Activated T-helper 1 cell treated with Interleukin-2 at 50 U/mL for 16 hours (primary cell): ENCODE measurements at regions not wholly inside any gene's neighbourhood (a gene's known extent, or its start where the extent isn't known, plus 50 kb on each side); places are given as distances from the start of the nearest gene placed in this dataset.

Experiments
- DNase-seq: peaks from one replicate; pipeline ENCODE4 v3.0.0-alpha.2; 2020; ENCODE audit warnings: low read depth

- DNase-seq, result no peak
Measured at GRCh38 chr17:77491921-77492445, 351.2 kb downstream of the SEC14L1 start.

GRCh38 chr17:77492446-77493237 lies 351.9 kb downstream of the SEC14L1 start:
- DNase-seq, result no peak

GRCh38 chr17:77493238-77493820 lies 352.6 kb downstream of the SEC14L1 start:
- DNase-seq, result no peak

- no peak for DNase-seq
Measured at GRCh38 chr17:77493901-77494663, 353.3 kb downstream of the SEC14L1 start.

- DNase-seq, result peak; percentile 59
Measured at GRCh38 chr17:77494664-77495435, 354.1 kb downstream of the SEC14L1 start.

- no peak for DNase-seq
Measured at GRCh38 chr17:77495575-77495974, 354.8 kb downstream of the SEC14L1 start.

GRCh38 chr17:77496401-77496801 lies 355.6 kb downstream of the SEC14L1 start:
- no peak for DNase-seq

GRCh38 chr17:77496831-77497577 lies 356.2 kb downstream of the SEC14L1 start:
- DNase-seq, result no peak

GRCh38 chr17:77497578-77497934 lies 356.8 kb downstream of the SEC14L1 start:
- no peak for DNase-seq

GRCh38 chr17:77498091-77498741 lies 357.4 kb downstream of the SEC14L1 start:
- no peak for DNase-seq

- no peak for DNase-seq
Measured at GRCh38 chr17:77498791-77499698, 358.3 kb downstream of the SEC14L1 start.

- no peak for DNase-seq
Measured at GRCh38 chr17:77499699-77500435, 359.1 kb downstream of the SEC14L1 start.

- DNase-seq, result no peak
Measured at GRCh38 chr17:77501101-77501566, 360.4 kb downstream of the SEC14L1 start.

- no peak for DNase-seq
Measured at GRCh38 chr17:77501751-77502625, 361.2 kb downstream of the SEC14L1 start.

GRCh38 chr17:77502626-77503292 lies 362.0 kb downstream of the SEC14L1 start:
- DNase-seq, result no peak

- no peak for DNase-seq
Measured at GRCh38 chr17:77503293-77503655, 362.5 kb downstream of the SEC14L1 start.

GRCh38 chr17:77503916-77504651 lies 363.3 kb downstream of the SEC14L1 start:
- DNase-seq, result no peak
